SJSA1 (cell line): ENCODE measurements at regions not wholly inside any gene's neighbourhood (a gene's known extent, or its start where the extent isn't known, plus 50 kb on each side); places are given as distances from the start of the nearest gene placed in this dataset.

Experiments
- DNase-seq, 2 experiments: peaks; one replicate each; pipeline ENCODE4 v3.0.0-alpha.2; 2015 to 2020; ENCODE audit warnings: low spot score in 2 of 2, low read depth in 1 of 2
- H3K27ac ChIP-seq: fragments of 250-450 bp; sonication (Bioruptor Pico); 2 replicates; pipeline ENCODE4 v1.5.1; 2020; ENCODE audit warnings: mild to moderate bottlenecking, moderate library complexity
- H3K27me3 ChIP-seq: fragments of 250-450 bp; sonication (Bioruptor Pico); replicated peaks from 2 replicates; pipeline ENCODE4 v1.5.1; 2020; ENCODE audit warnings: mild to moderate bottlenecking, moderate library complexity
- H3K36me3 ChIP-seq: fragments of 250-450 bp; sonication (Bioruptor Pico); 2 replicates; pipeline ENCODE4 v1.5.1; 2020; ENCODE audit warnings: mild to moderate bottlenecking
- H3K4me1 ChIP-seq: fragments of 250-450 bp; sonication (Bioruptor Pico); replicated peaks from 2 replicates; pipeline ENCODE4 v1.6.1; 2021; ENCODE audit warnings: mild to moderate bottlenecking
- H3K4me3 ChIP-seq: fragments of 250-450 bp; sonication (Bioruptor Pico); 2 replicates; pipeline ENCODE4 v1.5.1; 2020; ENCODE audit warnings: mild to moderate bottlenecking
- H3K9me3 ChIP-seq: fragments of 250-450 bp; sonication (Bioruptor Pico); replicated peaks from 2 replicates; pipeline ENCODE4 v1.5.1; 2020; ENCODE audit warnings: mild to moderate bottlenecking

DNA sequence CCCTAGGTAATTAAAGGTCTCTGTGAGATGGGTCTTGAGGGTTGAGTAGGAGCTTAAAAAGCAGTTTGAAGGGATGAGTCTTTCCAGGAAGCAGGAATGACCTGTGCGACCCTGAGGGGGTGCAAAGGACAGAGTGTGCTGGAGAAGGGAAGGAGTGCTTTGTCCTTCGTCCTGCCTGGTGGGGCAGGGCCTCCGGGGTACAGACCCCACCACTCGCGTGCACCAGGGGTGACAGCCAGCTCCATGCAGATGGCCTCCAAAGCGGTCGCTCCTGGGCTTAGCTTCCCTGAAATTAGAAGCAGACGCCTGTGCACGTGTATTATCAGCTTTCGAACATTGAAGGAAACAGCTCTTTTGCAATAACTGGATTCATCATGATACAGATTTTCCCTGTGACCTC is 959.8 kb downstream of the BRD1 start:
- Histone ChIP-seq H3K36me3 (no peaks in the 10 kb centered on the region), H3K27ac (no peak overlapping the region), H3K9me3 (no peaks in the 10 kb centered on the region; the same call in 1 of the 2 replicates), H3K27me3 (no peaks in the 10 kb centered on the region), H3K4me1 (no peaks in the 10 kb centered on the region), H3K4me3 (no peak overlapping the region)
- DNase-seq, result no peak

DNA sequence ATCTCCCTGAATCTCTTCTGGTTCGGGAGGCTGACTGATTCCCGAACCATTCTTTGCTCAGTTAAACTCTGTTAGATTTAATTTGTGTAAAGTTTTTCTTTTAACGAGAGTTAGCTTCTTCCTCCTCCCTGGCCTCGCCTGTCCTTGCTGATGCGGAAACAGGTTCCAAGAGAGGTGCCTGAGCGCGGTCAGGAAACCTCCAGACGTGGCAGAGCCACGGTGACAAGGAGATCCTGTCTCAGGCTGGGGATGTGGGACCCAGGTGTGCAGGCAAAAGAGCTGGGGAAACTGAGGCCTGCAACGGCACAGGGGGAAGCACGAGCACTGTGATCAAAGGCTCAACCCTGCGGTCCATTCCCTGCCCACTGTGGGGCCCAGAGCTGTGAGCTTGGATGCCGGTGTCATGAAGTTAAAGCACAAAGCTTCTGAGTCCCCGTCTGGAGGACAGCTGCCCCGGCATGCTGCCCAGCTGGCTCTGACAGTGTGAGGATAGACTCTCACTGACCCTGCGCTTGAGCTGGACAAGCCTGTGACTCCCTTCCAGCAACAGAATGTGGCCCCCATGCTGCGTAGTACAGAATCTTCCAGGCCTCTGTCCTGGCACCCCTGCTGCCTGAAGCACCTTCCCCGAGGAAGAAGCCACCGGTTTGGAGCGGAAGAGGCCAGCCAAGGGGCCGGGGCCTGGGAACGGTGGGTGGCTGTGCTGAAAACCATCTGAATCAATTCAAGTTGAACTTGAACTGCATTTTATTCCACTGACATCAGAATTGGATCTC is 960.6 kb downstream of the BRD1 start:
- Histone ChIP-seq H3K36me3 (no peaks in the 10 kb centered on the region), H3K4me3 (no peak overlapping the region), H3K4me1 (no peaks in the 10 kb centered on the region), H3K9me3 (no peaks in the 10 kb centered on the region; the same call in 1 of the 2 replicates), H3K27me3 (no peaks in the 10 kb centered on the region), H3K27ac (no peak overlapping the region)
- DNase-seq, result no peak

DNA sequence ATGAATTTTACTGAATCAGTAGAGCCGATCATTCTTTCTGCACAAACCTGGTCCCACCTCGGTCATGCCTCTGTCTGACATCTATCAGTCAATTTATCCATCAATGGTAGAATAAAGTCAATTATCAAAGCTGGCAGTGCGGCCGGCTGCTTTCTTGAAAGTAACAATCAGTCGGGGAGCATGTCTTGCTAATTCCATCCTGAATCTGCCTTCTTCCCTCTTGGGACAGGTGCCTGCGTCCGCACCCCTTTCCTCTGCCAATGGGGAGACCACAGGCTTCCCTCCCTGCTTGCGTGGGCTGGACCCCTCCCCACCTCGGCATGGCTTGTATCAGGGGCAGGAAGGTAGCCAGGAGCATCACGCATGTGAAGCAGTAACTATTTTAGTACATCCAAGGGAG is 962.9 kb downstream of the BRD1 start:
- H3K27me3 ChIP-seq, result no peaks in the 10 kb centered on the region
- H3K4me1 ChIP-seq, result no peaks in the 10 kb centered on the region
- no peaks in the 10 kb centered on the region; the same call in 1 of the 2 replicates for H3K9me3 ChIP-seq
- H3K4me3 ChIP-seq, result no peak overlapping the region
- H3K27ac ChIP-seq, result no peak overlapping the region
- no peaks in the 10 kb centered on the region for H3K36me3 ChIP-seq
- no peak for DNase-seq

DNA sequence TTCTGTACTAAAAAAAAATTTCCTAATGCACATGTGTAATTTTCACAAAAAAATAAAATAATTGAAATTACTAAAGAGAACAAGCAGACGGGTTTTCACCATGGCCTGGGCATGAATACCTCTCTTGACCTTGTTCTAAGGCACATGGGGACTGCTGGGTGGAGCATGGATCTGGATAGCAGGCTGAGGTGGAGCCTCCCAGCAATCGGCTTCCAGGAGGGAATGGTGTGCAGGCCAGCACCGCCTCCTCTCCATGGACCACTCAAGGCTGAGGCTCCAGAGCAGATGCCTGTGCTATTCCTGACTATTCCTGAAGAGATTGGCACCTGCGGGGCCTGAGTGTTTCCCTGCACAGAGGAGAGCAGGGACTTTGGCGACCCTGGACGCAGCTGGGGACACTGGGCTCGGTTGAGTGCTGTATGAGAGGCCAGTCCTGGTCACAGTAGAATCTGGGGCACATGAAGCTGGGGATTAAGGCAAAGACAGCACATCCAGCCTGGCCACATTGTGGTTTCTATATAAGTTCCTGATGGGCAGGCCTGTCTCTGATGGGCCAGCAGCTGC is 963.6 kb downstream of the BRD1 start:
- H3K27me3 ChIP-seq, result no peaks in the 10 kb centered on the region
- no peaks in the 10 kb centered on the region for H3K4me1 ChIP-seq
- no peaks in the 10 kb centered on the region; the same call in none of the 2 replicates for H3K9me3 ChIP-seq
- DNase-seq, result no peak
- no peaks in the 10 kb centered on the region for H3K36me3 ChIP-seq
- H3K4me3 ChIP-seq, result no peak overlapping the region
- no peak overlapping the region for H3K27ac ChIP-seq

DNA sequence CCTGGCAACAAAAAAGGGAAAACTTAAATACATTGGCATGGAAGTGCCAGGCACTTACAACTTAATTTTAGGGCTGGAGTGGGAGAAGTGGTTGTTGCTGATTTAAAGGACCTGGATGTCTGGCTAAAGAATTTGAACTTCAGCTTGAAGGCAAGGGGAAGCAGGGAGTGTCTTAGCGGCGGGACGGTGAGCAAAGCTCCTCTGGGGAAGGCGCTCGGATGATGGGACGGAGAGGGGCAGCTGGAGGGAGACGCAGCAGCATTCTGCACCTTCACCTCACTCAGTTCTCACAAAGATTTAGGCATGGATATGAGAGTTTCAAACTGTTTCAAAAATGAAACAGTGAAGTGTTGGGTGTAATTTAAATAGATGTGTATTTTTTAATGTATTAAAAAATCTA is 967.1 kb downstream of the BRD1 start:
- Histone ChIP-seq H3K36me3 (no peaks in the 10 kb centered on the region), H3K4me1 (no peaks in the 10 kb centered on the region), H3K27ac (no peak overlapping the region), H3K9me3 (no peaks in the 10 kb centered on the region; the same call in none of the 2 replicates), H3K4me3 (no peak overlapping the region), H3K27me3 (no peaks in the 10 kb centered on the region)
- no peak for DNase-seq

DNA sequence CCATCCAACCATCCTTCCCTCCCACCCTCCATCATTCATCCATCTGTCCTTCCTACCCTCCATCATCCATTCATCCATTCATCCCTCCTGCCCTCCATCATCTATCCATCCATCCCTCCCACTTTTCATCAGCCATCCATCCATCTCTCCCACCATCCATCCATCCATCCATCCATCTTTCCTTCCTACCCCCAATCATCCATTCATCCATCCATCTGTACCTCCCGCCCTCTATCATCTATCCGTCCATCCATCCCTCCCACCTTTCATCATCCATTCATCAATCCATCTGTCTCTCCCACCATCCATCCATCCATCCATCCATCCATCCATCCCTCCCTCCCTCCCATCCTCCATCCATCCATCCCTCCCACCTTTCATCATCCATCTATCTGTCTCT is 968.8 kb downstream of the BRD1 start:
- H3K27ac ChIP-seq, result no peak overlapping the region
- H3K27me3 ChIP-seq, result no peaks in the 10 kb centered on the region
- H3K36me3 ChIP-seq, result no peaks in the 10 kb centered on the region
- no peaks in the 10 kb centered on the region for H3K4me1 ChIP-seq
- H3K4me3 ChIP-seq, result no peak overlapping the region
- H3K9me3 ChIP-seq, result no peaks in the 10 kb centered on the region; the same call in none of the 2 replicates
- DNase-seq, result no peak

DNA sequence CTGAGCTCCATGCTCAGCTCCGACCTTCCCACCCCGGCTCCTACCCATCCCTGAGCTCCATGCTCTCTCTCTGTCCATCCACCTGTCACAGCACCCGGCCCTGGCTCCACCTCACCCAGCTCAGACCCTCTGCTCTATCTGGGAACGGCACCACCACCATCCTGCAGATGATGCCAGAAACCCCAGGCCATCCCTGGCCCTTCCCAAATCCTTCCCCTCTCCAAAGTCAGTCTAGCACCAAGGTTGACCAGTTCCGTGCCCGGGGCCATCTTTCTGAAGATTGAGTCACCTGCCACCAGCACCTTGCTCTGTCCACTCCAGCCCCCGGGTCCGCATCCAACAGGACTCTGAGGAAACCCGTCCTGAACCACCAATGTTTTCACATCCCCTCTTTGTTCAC is 969.6 kb downstream of the BRD1 start:
- H3K9me3 ChIP-seq, result no peaks in the 10 kb centered on the region; the same call in none of the 2 replicates

DNA sequence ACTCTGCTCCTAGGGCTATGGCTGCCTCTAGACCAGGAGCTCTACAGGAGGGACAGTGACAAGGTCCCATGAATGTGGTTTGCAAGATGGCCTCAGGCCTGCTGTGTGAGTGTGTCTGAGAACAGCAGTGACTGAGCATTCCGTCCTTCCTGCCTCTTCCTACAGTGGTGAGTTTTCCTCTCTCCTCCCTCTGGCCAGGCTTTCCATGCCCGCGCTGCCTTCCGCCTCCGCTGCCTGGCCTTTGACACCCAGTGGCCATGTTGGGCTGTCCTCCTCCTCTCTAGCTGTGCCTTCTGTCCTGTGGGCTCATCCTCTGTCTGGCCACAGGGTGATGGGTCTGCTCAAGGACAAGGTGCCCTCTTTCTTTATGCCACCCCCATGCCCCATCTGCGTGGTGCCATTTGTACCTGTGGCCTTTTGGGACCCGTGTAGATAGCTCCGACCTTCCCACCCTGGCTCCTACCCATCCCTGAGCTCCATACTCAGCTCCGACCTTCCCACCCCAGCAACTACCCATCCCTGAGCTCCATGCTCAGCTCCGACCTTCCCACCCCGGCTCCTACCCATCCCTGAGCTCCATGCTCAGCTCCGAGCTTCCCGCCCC is 970.4 kb downstream of the BRD1 start:
- Histone ChIP-seq H3K27ac (no peak overlapping the region), H3K4me3 (no peak overlapping the region), H3K27me3 (no peaks in the 10 kb centered on the region), H3K36me3 (no peaks in the 10 kb centered on the region), H3K4me1 (no peaks in the 10 kb centered on the region), H3K9me3 (no peaks in the 10 kb centered on the region; the same call in none of the 2 replicates)
- peak in 1 of 2 experiments; percentile 30 for DNase-seq

More for the DNA sequence above, 969.6 kb downstream of the BRD1 start:
- H3K27ac ChIP-seq, result no peak overlapping the region
- H3K27me3 ChIP-seq, result no peaks in the 10 kb centered on the region
- no peaks in the 10 kb centered on the region for H3K36me3 ChIP-seq
- H3K4me3 ChIP-seq, result no peak overlapping the region
- no peaks in the 10 kb centered on the region for H3K4me1 ChIP-seq
- DNase-seq, result peak in 1 of 2 experiments; percentile 30

DNA sequence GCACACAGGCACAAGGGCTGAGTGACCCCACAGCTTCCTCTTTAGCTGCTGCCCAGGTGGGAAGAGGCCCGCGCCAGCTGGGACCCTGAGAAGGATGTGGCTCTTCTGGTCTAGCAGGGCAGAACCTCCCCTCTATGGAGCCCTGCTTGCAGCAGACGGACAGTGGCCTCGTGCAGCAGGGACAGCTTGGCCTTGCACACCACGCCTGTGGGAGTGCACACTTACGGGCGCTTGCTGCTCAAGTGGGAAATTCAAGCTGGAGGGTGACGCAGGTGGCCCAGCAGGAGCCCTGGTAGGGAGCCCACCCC is 971.4 kb downstream of the BRD1 start:
- Histone ChIP-seq H3K4me3 (no peak overlapping the region), H3K9me3 (no peaks in the 10 kb centered on the region; the same call in none of the 2 replicates), H3K27ac (no peak overlapping the region), H3K4me1 (no peaks in the 10 kb centered on the region), H3K27me3 (no peaks in the 10 kb centered on the region), H3K36me3 (no peaks in the 10 kb centered on the region)
- DNase-seq, result peak in 1 of 2 experiments; percentile 23

DNA sequence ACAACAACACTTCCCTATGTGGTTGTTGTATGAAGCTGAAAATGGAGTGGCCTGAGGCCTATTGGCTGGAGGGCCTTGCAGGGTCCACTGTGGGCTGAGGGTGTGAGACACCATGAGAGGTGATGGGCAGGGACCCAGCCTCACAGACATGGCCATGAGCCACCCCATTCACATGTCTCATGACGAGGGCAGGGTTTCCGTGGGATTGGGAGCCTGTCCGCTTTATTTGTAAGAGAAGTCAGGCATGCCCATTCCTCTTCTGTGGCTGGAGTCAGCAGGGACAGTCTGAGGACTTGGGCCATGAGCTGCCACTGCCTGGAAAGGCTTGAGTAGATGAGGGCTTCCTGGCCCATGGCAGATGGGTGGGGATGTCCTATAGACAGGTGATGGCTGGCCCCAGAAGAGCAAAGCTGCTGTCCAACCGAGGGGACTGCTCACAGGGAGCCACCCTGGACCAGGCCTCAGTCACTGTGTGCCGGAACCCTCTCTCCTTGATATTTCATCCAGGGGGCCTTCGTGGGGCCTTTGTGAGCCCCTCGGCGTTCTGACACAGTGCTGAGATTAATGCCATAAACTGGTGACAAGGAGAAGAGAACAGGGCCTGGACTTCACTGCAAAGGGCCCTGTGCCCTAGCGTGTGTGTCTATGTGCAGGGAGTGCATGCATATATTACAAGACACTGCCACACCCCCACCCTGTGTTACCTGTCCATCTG is 971.9 kb downstream of the BRD1 start:
- Histone ChIP-seq H3K4me3 (no peak overlapping the region), H3K9me3 (no peaks in the 10 kb centered on the region; the same call in none of the 2 replicates), H3K27me3 (no peaks in the 10 kb centered on the region), H3K4me1 (no peaks in the 10 kb centered on the region), H3K27ac (no peak overlapping the region), H3K36me3 (no peaks in the 10 kb centered on the region)
- DNase-seq, result peak in 1 of 2 experiments; percentile 34

DNA sequence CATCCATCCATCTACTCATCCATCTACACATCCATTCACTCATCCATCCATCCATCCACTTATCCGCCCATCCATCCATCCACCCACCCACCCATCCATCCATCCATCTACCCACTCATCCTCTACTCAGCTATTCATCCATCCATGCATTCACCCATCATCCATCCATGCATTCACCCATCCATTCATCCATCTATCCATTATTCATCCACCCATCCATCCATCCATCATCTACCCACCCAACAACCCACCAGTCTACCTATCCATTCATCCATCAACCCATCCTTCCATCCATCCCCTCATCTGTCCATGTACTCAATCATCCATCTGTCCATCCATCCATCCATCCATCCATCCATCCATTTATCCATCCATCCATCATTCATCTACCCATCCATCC is 972.7 kb downstream of the BRD1 start:
- no peaks in the 10 kb centered on the region for H3K4me1 ChIP-seq
- H3K36me3 ChIP-seq, result no peaks in the 10 kb centered on the region
- no peak overlapping the region for H3K27ac ChIP-seq
- H3K9me3 ChIP-seq, result no peaks in the 10 kb centered on the region; the same call in none of the 2 replicates
- H3K27me3 ChIP-seq, result no peaks in the 10 kb centered on the region
- DNase-seq, result no peak
- H3K4me3 ChIP-seq, result no peak overlapping the region

DNA sequence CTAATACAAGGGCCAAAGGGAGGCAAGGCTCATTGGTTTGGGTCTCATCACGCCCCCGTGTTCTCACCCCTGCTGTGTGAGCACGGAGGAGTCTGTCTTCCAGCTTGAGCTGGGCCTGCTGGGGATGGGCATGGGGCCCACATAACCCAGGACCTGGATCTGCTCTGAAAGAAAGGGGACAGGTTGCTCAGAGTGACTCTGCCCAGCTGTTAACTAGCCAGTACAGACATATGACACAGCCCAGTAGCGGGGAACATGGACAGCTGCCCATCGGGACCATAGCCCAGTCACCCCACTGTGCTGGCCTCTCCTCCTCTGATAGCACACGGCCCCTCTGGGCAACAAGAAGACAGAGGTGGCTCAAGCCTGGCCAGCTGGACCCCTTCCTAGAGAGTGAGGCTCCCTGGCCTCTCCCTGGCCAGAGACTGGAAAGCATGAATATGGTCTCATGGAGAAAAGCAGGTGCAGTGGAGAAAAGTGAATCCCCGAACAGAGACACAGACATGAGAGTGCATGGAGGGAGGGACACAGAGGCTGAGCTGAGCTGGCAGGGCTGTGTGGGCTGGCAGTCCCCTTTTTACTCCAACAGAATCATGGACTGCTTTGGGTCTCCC is 973.9 kb downstream of the BRD1 start:
- Histone ChIP-seq H3K4me1 (no peaks in the 10 kb centered on the region), H3K4me3 (no peak overlapping the region), H3K36me3 (no peaks in the 10 kb centered on the region), H3K9me3 (no peaks in the 10 kb centered on the region; the same call in 1 of the 2 replicates), H3K27ac (no peak overlapping the region), H3K27me3 (no peaks in the 10 kb centered on the region)
- DNase-seq, result no peak

DNA sequence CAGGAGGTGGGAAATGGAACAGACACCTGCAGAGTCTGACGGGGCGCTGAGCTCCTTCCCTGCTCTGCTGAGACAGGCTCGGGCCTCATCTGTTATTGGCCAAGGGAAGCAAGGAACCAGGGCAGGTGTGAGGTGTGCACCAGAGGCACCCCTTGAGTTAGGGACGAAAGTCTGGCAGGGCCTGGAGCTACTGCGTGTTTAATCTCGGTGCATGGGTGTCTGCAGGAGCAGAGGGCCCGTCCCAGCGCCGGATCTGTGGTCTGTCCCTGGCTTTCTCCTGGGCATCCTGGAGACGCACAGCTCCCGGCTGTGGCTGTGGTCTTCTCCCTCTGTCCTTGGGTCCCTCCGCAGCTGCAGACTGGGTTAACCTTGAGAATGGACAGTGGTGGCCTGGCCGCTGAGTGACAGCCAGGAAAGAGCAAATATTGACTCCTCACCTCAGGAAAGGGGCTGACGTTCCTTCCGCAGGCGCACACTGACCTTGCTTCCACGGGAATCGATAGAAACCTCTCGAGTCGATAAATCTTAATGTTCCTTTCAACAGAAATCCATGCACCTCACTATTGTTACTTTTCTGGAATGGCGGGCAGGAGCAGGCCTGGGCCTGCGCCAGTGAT is 975.6 kb downstream of the BRD1 start:
- no peaks in the 10 kb centered on the region for H3K36me3 ChIP-seq
- H3K4me1 ChIP-seq, result no peaks in the 10 kb centered on the region
- H3K27ac ChIP-seq, result no peak overlapping the region
- DNase-seq, result no peak
- no peaks in the 10 kb centered on the region for H3K27me3 ChIP-seq
- H3K4me3 ChIP-seq, result no peak overlapping the region
- no peaks in the 10 kb centered on the region; the same call in 1 of the 2 replicates for H3K9me3 ChIP-seq
